GM19023 (cell line): ENCODE measurements at regions not wholly inside any gene's neighbourhood (a gene's known extent, or its start where the extent isn't known, plus 50 kb on each side); places are given as distances from the start of the nearest gene placed in this dataset.

Experiments used
- ATAC-seq: cut with Tn5 transposase; IDR thresholded peaks from one replicate; pipeline ENCODE4 v1.9.1; 2021; ENCODE audit warnings: mild to moderate bottlenecking, moderate library complexity; ENCODE audit not compliant: unreplicated experiment

DNA sequence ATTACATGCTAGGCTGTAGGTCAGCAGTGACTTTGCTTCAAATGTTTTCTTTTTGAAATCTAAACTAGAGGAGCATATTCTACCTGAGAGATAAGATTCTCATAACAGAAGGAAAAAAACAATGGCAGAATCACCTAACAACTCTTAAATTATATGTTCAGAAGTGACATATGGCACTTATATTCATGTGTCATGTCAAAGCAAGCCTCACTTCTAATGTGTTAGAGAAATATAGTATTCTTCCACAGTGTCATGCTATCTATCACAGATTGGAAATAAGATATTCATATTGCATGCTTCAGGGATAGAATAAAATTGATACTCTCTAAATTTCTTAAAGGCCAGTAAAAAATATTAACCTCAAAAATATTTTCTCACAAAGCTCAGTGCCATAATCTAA is 874.6 kb upstream of the PRMT6 start:
- no peak for ATAC-seq

GRCh38 chr1:106185089-106185488 is 871.4 kb upstream of the PRMT6 start:
- no peak for ATAC-seq

DNA sequence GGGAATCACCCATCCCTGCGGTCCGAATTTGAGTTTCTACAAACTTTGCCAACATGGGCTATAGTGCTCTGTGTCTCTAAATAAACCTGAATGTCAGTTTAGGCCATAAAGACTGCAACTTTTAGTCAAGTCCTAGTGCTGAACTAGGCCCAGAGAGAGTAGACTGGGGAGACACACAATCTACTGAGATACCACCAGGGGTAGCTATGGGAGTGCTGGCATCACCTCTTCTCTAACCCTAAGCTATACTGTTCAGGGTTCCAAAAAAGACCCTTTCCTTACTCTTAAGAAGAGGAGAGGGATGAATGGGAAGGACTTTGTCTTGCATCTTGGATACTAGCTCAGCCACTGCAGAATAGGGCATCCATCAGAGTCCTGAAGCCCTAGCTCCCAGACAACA is 866.7 kb upstream of the PRMT6 start:
- no peak for ATAC-seq

DNA sequence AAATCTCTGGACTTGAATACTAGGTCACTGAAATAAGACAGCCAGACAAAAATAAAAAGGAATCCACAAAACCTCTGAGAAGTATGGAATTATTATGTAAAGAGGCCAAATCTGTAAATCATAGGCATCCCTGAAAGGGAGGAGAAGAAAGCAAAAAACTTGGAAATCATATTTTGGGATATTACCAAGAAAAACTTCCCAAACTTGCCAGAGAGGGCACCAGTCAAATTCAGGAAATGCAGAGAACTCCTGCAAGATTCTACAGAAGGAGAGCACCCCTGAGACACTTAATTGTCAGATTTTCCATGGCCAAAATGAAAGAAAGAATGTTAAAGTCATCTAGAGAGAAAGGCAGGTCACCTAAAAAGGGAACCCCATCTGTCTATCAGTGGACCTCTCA is 862.3 kb upstream of the PRMT6 start:
- no peak for ATAC-seq

DNA sequence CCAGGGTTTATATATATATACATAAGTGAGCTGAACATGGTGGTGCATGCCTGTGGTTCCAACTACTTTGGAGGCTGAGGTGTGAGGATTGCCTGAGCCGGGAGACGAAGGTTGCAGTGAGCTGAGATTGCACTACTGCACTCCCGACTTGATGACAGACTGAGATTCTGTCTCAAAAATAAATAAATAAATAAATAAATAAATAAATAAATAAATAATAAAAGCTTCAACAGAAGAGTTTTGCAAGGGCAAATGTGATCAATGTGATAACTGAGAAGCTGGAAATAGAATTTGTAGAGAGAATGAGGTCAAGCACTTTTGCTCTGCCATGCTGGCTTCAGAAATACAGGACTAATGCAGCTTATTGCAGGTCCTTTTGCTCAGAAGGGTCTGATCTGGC is 855.8 kb upstream of the PRMT6 start:
- no peak for ATAC-seq

DNA sequence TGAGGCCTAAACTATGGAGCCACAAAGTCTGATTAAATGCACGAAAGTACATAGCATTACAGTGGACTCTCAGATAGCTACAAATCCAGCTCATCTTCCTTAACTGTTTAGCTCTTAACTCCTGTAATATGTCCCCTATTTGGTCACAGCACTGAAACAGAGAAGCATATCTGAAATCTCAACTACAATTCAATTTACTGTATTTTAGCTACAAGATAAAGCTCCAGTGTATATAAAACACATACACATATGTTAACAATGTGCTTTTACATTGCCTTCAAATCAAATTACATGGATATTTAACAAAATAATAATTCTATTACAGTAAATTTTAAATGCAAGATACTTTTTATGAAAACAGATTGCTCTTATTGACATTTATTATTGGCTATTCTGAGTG is 849.3 kb upstream of the PRMT6 start:
- ATAC-seq, result no peak

GRCh38 chr1:106217765-106218164 is 838.7 kb upstream of the PRMT6 start:
- no peak for ATAC-seq

- ATAC-seq, result no peak
These were observed 834.1 kb upstream of the PRMT6 start for GRCh38 chr1:106222403-106222802.

DNA sequence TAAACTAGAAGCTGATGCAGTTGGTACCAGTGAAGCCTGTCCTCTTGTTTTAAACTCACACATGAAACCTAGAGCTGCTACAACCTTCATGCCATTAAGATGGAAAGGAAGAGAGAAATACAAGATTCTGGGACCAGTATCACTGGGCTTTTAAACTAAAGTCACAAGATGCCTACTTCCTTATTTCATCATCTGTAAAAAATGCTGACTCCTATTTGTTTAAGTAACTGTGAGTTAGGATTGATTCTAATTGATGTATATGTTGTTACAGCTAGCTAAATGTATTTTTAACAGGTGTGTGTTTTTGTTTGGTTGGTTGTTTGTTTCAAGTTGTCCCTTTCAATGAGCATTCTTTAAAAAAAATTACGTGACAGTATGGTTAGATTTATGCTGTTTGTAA is 833.3 kb upstream of the PRMT6 start:
- ATAC-seq, result no peak

DNA sequence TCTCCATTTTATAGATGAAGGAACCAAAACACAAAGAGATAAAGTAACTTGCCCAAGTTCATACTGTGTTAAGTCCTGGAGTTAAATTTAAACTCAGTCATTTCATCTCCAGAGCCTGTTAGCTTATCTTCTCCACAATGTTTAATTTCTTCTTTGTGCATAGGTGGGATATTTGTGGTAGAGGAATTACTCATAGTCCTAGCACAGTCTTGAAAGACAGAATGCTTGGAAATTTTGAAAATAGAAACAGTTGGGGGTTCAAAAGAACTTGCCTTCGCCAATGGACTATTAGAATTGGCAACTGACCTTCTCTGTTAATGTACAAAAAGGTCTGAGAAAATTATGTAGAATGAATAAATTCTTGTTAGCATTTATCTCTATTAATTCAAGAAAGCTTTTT is 832.0 kb upstream of the PRMT6 start:
- no peak for ATAC-seq

DNA sequence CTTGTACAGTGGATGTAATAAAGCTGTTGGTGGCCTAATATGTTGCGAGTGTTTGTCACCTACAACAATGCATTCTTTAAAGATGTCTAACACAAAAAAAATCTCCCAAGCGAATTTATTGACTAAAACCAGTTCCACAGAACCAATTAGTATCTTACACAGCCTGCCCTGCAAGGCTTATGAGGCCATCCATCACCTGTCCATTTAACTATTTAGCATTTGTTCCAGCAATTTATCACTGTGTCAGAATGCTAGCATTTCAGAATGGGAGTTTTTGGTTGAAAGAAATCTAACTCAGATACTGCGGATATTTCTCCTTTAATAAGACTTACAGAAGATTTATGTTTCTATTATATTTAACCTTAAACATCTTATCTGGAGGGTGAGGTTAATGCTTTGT is 831.1 kb upstream of the PRMT6 start:
- no peak for ATAC-seq

DNA sequence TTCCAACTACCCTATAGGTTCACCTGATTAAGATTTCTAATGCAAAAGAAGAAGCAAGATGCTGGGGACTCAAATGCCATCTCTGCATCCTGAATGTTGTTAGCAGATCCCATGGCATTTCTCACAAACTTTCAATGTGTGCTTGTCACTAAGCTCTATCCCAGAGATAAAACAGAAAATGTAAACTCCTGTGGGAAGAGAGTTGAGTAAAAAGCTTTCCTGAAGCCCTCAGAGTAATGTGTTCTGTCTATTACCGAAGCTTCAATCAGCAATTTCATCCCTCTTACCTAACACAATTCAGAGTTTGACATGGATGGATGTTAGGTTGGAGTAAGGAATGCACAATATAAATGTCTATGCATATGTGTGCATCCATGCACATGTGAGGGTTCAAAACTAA is 829.9 kb upstream of the PRMT6 start:
- no peak for ATAC-seq

DNA sequence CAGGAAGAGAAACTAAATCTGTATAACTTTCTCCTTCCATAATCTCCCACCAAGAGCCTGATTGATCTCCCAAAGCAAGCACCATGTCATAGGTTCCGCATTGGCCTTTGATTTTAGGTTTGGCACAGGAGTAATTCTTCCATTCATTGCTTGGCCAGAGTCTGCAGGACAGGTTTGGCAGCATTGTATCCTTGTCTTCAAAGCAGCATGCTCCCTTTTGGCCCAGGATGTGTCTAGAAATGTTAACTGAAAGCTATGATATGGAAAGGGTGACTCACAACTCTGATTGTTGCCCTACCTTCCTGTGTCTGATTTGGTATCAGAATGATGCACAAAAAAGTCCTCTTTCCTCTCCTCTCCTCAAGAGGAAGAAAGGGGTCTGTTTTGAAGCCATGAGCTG is 824.3 kb upstream of the PRMT6 start:
- ATAC-seq, result no peak

DNA sequence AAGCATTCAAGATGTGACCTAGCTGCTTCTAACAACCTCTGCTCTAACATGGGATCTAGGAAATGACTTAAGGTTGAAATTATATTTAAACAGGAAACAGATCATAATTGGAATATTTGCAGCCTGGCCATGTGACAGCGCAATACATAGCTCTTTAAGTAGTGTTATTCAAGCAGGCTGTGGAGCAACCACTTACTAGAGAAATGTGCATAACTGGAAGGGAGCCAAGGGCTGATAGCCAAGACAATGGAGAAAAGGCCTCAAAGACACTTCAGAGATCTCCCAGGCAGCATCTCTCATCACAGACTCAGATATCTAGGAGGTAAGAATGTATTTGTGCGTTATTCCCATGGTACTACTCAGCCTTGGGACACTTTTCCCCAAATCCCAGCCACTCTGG is 823.0 kb upstream of the PRMT6 start:
- ATAC-seq, result no peak

- no peak for ATAC-seq
These were observed 807.1 kb upstream of the PRMT6 start for GRCh38 chr1:106249365-106249764.

DNA sequence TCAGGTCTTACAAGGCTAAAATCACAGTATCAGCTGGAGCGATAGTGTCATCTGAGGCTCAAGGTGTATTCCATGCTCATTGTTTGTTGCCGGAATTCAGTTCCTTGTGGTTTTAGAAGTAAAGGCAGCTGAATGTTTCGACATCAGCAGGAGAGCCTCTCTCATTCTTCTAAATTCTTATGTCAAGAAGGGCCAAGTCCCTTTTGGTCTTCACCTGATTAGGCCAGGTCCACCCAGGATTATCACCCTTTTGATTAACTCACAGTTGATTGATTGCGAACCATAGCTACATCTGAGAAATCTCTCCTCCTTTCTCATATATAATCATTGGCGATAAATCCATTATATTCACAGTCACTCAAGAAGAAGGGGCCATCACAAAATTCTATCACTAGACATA is 806.7 kb upstream of the PRMT6 start:
- no peak for ATAC-seq

DNA sequence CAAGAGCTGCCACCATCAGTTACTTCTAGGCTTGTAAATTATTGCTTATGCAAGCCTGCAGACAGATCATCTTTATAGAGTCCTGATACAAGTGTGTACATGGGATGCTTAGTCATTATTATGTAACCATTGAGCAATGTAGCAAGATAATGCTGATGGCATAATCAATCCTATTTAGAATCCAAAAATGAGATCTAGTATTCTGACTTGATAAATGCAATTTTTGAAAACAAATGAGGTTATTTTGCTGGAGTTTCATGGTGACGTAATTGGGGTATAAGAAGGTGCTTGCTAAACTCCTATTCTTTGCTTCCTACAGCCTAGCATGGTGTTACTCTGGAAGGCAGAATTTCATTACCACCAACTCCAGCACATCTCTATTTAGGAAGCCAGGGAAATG is 801.7 kb upstream of the PRMT6 start:
- ATAC-seq, result no peak

GRCh38 chr1:106266786-106267185 is 789.7 kb upstream of the PRMT6 start:
- ATAC-seq, result no peak

GRCh38 chr1:106268070-106268469 is 788.4 kb upstream of the PRMT6 start:
- no peak for ATAC-seq

GRCh38 chr1:106276871-106277270 is 779.6 kb upstream of the PRMT6 start:
- ATAC-seq, result no peak

GRCh38 chr1:106277786-106278185 is 778.7 kb upstream of the PRMT6 start:
- ATAC-seq, result no peak

GRCh38 chr1:106278716-106279115 is 777.8 kb upstream of the PRMT6 start:
- ATAC-seq, result no peak

DNA sequence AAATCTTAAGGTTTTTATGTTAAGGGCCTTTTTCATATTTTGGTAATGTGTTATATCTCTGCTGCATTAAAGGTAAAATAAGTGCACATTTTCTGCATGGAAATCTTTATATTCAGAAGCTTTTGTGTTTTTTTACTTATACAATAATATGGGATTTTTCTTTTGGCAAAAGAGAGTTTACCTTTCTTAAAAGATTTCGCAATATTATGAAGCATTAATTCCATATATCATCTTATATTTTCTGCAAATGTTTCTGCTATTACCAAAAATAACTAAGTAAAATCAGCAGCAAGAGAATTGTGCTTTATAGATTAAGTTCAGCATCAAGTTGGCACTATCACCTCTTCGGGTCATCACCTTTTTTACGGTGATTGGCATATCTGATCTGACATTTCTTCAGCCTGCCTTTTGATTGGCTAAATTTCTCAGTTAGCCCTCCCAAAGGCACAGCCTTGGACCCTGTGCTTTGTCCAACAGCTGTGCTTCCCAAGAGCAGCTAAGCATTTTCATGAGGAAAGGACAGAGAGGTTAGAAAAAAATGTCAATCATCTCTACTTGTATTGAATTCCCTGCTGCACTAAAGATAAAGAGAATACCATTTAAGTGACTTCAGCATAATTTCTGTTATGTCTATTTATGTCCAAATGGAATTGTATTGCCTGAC is 767.1 kb upstream of the PRMT6 start:
- no peak for ATAC-seq
